ENCODE measurements at regions not wholly inside any gene's neighbourhood (a gene's known extent, or its start where the extent isn't known, plus 50 kb on each side); places are given as distances from the start of the nearest gene placed in this dataset.

GRCh38 chr7:109154748-109155147 lies 585.1 kb downstream of the DNAJB9 start:
- TF ChIP-seq GATA3 (IDR thresholded peaks at IDR 0.05; ENCODE audit: low read depth, low read length) (no peak), GATA2 (IDR thresholded peaks at IDR 0.05; ENCODE audit: low read depth, low read length) (no peak)

GRCh38 chr7:109158246-109158645 lies 588.6 kb downstream of the DNAJB9 start:
- TF ChIP-seq GATA2 (IDR thresholded peaks at IDR 0.05; ENCODE audit: low read depth, low read length) (no peak), GATA3 (IDR thresholded peaks at IDR 0.05; ENCODE audit: low read depth, low read length) (no peak)

- TF ChIP-seq GATA3 (IDR thresholded peaks at IDR 0.05; ENCODE audit: low read depth, low read length), result no peak
- no peak for TF ChIP-seq GATA2 (IDR thresholded peaks at IDR 0.05; ENCODE audit: low read depth, low read length)
These were observed 607.0 kb downstream of the DNAJB9 start for GRCh38 chr7:109176661-109177060.

- TF ChIP-seq GATA3 (IDR thresholded peaks at IDR 0.05; ENCODE audit: low read depth, low read length), result no peak
- TF ChIP-seq GATA2 (IDR thresholded peaks at IDR 0.05; ENCODE audit: low read depth, low read length), result no peak
These were observed 608.7 kb downstream of the DNAJB9 start for GRCh38 chr7:109178342-109178741.

- TF ChIP-seq GATA2 (IDR thresholded peaks at IDR 0.05; ENCODE audit: low read depth, low read length) (no peak), GATA3 (IDR thresholded peaks at IDR 0.05; ENCODE audit: low read depth, low read length) (no peak)
These were observed 609.9 kb downstream of the DNAJB9 start for GRCh38 chr7:109179601-109180000.

GRCh38 chr7:109190766-109191398 lies 621.2 kb downstream of the DNAJB9 start:
- TF ChIP-seq GATA3 (IDR thresholded peaks at IDR 0.05; ENCODE audit: low read depth, low read length) (no peak), GATA2 (IDR thresholded peaks at IDR 0.05; ENCODE audit: low read depth, low read length) (no peak)

- no peak for TF ChIP-seq GATA2 (IDR thresholded peaks at IDR 0.05; ENCODE audit: low read depth, low read length)
- no peak for TF ChIP-seq GATA3 (IDR thresholded peaks at IDR 0.05; ENCODE audit: low read depth, low read length)
These were observed 636.5 kb downstream of the DNAJB9 start for GRCh38 chr7:109206196-109206595.

GRCh38 chr7:109213081-109213480 lies 643.4 kb downstream of the DNAJB9 start:
- TF ChIP-seq GATA2 (IDR thresholded peaks at IDR 0.05; ENCODE audit: low read depth, low read length) (no peak), GATA3 (IDR thresholded peaks at IDR 0.05; ENCODE audit: low read depth, low read length) (no peak)

- TF ChIP-seq GATA2 (IDR thresholded peaks at IDR 0.05; ENCODE audit: low read depth, low read length), result no peak
- no peak for TF ChIP-seq GATA3 (IDR thresholded peaks at IDR 0.05; ENCODE audit: low read depth, low read length)
These were observed 645.7 kb downstream of the DNAJB9 start for GRCh38 chr7:109215341-109215740.

GRCh38 chr7:109224100-109224499 lies 654.4 kb downstream of the DNAJB9 start:
- no peak for TF ChIP-seq GATA2 (IDR thresholded peaks at IDR 0.05; ENCODE audit: low read depth, low read length)
- no peak for TF ChIP-seq GATA3 (IDR thresholded peaks at IDR 0.05; ENCODE audit: low read depth, low read length)

- no peak for TF ChIP-seq GATA2 (IDR thresholded peaks at IDR 0.05; ENCODE audit: low read depth, low read length)
- TF ChIP-seq GATA3 (IDR thresholded peaks at IDR 0.05; ENCODE audit: low read depth, low read length), result no peak
These were observed 657.0 kb downstream of the DNAJB9 start for GRCh38 chr7:109226699-109227098.

- no peak for TF ChIP-seq GATA2 (IDR thresholded peaks at IDR 0.05; ENCODE audit: low read depth, low read length)
These were observed 665.6 kb downstream of the DNAJB9 start for GRCh38 chr7:109235316-109235715.

GRCh38 chr7:109246330-109247077 lies 676.8 kb downstream of the DNAJB9 start:
- TF ChIP-seq GATA3 (IDR thresholded peaks at IDR 0.05; ENCODE audit: low read depth, low read length) (no peak), GATA2 (IDR thresholded peaks at IDR 0.05; ENCODE audit: low read depth, low read length) (no peak)

- TF ChIP-seq GATA3 (IDR thresholded peaks at IDR 0.05; ENCODE audit: low read depth, low read length), result no peak
- no peak for TF ChIP-seq GATA2 (IDR thresholded peaks at IDR 0.05; ENCODE audit: low read depth, low read length)
These were observed 687.3 kb downstream of the DNAJB9 start for GRCh38 chr7:109256762-109257560.

All from SH-SY5Y (cell line).